PC-3 (cell line): ENCODE measurements at regions not wholly inside any gene's neighbourhood (a gene's known extent, or its start where the extent isn't known, plus 50 kb on each side); places are given as distances from the start of the nearest gene placed in this dataset.

Experiments
- CTCF ChIP-seq: fragments of 300-600 bp; sonication (generic); conservative IDR thresholded peaks from 2 replicates; pipeline ENCODE4 v1.5.1; 2017; ENCODE audit warnings: antibody characterized with exemption, low read depth, mild to moderate bottlenecking, low read length
- EZH2 ChIP-seq: fragments of 300-600 bp; sonication (generic); IDR thresholded peaks from one replicate; pipeline ENCODE4 v1.6.1; 2017; ENCODE audit warnings: antibody characterized with exemption, mild to moderate bottlenecking, low read length; ENCODE audit not compliant: unreplicated experiment
- EZH2phosphoT487 ChIP-seq: fragments of 300-600 bp; sonication (generic); IDR thresholded peaks from 2 replicates; pipeline ENCODE4 v1.6.1; 2018; ENCODE audit warnings: mild to moderate bottlenecking, antibody characterized with exemption, low read length, borderline replicate concordance

GRCh38 chr7:128151635-128152034 lies 89.4 kb upstream of the LEP start:
- TF ChIP-seq EZH2 (no peak), CTCF (no peak), EZH2phosphoT487 (no peak)
